HG03095 (cell line): ENCODE measurements at regions not wholly inside any gene's neighbourhood (a gene's known extent, or its start where the extent isn't known, plus 50 kb on each side); places are given as distances from the start of the nearest gene placed in this dataset.
"Not testable (repeated sequence)": the region's sequence is repeated elsewhere in the genome, so short reads cannot be mapped to it uniquely, and the experiment has no call there.

Experiments used
- ATAC-seq: cut with Tn5 transposase; IDR thresholded peaks from one replicate; pipeline ENCODE4 v1.9.1; 2021; ENCODE audit warnings: moderate library complexity; ENCODE audit not compliant: unreplicated experiment

DNA sequence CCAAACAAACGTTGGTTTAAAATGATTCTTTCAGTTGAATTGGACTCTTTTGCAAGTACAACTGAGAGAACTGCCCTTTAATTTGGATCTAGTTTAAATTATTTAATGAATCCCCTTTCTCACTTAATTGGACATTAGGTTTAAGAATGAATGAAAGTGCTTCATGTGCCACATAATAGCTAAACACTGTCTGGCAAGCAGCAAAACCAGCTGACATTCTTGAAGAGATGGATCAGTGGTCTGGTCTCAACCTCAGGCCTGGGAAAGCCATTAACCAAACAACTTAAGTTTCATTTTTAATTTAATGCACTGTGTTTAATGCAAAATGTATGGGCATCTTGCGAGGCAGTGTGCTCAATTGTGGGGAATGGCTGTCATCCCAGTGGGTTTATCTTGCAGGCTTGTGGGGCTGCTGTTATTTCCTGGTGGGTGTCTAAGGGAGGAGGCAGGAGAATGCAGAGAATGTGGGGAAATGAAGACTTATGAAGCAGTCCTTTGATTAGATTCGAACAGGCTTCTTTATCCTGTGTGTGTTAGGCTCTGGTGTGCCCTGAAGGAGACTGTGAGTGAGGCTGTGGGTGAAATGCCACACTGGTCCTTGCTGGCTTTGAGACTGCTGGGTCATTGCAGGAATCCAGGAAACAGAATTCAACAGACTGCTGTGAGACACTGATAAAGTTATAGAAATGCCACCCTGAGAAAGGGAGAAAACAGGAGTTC, 144.1 kb upstream of the PELI2 start:
- no peak for ATAC-seq

DNA sequence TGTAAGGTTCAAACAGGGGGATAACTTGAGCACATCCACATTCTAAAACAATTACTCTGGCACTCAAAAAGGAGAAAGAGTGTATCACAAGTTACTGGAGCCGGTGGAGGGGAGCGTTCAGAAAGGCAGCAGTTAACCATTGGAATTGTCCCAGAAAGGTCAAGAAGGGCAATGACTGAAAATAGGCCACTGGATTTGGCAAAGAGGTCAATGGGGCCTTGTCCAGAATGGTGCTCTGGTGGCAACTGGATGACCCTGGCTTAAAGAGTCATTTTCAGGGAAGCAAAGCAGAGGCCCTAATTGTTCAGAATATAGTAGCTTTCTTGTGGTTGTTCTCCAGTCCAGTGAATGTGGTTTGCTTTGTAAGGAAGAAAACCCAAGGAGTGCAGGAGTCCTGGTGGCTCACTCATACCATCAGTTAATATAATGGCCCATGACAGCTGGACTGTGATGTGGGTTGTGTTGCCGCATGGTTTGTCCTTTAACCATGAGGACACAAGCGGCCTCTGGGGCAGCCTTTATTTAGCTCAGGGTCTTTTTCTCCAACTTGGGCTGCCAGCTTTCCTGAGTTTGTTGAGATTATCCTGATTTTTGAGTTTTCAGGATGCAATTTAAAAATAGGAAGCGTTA, 142.8 kb upstream of the PELI2 start:
- no peak for ATAC-seq

DNA sequence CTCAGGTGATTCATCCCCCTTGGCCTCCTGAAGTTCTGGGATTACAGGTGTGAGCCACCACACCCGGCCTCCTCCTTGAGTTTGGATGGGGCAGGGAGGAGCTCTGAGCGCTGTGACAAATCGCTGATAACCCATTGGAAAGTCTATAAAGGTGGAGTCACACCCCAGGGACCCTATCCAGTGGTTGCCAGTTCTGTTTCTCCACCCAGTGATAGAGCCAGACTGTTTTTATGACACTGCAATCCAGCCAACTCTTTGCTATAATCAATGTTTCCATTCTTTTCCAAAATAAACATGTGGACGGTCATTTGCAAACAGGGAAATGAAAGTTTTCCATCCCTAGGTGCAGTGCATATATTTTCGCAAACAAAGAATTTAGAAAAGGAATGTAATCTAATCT, 142.0 kb upstream of the PELI2 start:
- ATAC-seq, result no peak

DNA sequence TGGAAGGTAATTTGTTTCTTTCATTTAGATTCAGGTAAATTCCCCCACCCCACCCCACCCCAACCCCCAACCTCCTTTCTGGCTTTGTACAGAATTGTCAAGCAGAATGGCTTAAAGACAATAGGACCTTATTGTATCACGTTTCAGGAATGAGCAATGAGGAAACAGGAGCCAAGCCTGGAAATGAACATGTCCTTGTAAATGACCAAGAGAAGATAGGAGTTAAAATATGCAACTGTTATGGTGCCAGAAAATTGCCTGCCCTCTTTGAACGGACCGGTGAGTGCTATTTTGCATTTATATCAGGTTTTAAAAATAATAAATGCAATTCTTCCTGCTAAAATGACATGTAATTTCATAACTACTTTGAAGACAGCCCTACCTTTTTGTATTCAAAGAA, 141.6 kb upstream of the PELI2 start:
- no peak for ATAC-seq

DNA sequence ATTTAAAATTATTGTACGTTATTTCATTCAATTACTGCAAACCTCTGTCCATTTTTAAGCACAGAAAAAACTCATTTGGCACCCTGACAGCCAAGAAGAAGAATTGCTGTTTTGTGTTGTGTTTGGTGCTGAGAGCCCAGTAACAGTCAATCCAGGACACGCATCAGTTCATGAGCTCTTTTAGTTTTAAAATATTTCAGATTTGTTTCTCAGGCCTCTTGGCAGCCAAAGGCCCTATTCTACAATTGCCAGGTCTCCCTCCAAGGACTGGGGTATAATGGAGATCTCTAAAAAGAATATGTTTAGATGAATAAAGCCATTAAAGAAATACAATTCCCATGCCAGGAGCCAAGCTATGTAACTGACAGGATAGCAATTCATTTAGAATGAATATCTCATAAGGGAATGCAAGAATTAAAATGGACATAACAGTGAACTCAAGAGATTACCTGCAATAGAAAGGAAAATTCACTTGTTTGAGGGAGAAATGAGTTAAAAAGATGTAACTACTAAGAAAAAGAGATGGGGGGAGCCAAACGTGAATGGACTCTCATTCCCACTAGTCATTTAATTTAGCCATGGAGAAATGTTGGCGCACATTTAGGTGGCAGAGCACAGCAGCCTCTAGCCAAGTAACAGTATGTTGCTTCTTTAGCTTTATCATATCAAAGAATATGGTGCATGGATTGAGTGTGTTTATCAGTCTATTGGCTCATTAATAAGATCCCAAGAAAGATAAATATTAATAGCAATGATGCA, 140.6 kb upstream of the PELI2 start:
- no peak for ATAC-seq

DNA sequence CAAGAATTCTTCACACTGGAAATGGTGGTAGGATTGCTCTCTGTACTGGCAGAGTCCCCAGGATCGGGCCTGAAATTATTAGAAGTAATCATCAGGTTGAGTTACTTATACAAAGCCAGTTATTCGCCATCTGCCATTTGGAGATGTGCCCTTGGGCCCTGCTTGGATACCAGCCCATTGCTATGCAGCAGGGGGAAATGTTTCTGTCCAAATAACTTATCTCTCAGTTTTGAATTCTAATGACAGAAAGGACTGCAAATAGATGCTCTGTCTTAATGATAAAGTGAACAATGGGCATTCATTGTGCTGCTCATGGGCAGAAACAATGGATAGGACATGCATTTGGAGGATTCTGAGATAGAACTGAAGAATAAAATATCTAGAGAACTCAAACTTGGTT, 139.1 kb upstream of the PELI2 start:
- no peak for ATAC-seq

DNA sequence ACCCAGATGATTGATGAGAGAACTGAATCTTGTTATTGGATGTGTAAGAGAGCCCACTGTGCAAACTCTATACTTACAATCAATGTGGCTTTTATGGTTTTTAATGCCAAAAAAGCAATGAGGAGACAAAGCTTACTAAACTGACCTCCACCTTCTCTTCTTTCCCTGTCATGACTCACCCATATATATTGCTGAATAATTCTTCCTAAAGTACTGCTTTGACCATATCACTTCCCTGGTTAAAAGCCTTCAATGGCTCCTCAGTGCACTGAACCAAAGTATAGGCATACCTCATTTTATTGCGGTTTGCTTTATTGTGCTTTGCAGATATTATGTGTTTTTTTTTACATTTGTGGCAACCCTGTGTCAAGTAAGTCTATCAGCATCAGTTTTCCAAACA, 138.4 kb upstream of the PELI2 start:
- no peak for ATAC-seq

DNA sequence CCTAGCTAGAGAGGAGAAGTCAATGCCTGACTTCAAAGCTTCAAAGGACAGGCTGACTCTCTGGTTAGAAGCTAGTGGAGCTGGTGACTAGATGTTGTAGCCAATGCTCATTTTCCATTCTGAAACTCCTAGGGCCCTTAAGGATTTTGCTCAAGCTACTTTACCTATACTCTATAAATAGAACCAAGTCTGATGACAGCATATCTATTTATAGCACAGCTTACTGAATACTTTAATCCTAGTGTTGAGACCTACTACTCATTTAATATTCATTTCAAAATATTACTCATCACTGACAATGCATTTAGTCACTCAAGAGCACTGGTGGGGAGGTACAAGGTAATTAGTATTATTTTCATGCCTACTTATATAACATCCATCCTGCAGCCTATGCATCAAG, 137.2 kb upstream of the PELI2 start:
- no peak for ATAC-seq

DNA sequence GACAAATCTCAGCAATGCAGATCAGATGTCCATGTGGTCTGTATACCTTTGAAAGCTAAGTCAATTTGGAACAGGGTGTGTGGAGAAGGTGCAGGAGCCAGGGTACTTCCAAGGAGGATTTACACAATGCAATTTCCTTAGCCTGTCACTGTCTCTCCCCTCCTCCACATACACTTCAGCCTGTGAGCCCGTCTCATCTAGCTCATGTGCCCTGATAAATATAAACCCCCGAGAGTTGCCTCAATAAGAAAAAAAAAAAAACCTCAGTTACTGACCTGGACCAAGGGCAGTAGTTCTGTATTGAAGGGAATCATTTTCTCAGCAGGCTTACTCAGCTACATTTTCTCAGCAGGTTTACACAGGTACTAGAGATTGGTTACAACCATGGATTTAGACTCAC, 132.1 kb upstream of the PELI2 start:
- ATAC-seq, result no peak

DNA sequence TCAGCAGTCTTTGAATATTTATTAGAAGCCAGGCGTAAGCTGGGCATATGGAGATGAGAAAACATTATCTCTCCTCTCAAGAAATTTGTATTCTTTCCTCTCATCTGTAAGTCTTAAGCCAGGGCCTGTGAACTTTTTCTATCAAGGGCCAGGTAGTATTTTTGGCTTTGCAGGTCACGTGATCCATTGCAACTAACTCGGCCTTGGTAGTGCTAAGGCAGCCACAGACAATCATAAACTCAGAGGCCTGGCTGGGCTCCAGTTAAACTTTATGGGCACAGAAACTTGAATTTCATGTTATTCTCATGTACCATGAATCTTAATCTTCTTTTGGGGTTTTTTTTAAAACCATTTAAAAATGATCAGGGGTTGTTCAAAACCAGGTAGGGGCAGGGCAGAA, 117.4 kb upstream of the PELI2 start:
- ATAC-seq, result no peak

DNA sequence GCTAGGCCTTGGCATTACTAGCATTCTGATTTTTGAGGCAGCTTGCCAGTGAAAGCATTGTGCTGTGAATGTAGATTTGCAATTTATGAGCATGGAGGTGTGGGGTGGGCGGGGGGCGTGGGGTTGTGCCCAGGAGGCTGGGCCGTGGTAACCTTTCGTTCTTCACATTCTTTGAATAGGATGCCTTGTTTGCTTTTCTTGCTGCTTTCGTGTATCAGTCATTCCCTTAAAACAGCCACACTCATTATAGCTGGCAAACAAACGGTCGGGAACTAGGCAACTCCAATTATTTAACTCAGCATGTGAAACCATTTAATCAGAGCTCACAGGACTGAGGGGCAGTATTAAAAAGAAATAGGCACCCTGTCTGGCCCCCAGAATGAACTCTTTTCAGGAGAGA, 115.9 kb upstream of the PELI2 start:
- ATAC-seq, result no peak

DNA sequence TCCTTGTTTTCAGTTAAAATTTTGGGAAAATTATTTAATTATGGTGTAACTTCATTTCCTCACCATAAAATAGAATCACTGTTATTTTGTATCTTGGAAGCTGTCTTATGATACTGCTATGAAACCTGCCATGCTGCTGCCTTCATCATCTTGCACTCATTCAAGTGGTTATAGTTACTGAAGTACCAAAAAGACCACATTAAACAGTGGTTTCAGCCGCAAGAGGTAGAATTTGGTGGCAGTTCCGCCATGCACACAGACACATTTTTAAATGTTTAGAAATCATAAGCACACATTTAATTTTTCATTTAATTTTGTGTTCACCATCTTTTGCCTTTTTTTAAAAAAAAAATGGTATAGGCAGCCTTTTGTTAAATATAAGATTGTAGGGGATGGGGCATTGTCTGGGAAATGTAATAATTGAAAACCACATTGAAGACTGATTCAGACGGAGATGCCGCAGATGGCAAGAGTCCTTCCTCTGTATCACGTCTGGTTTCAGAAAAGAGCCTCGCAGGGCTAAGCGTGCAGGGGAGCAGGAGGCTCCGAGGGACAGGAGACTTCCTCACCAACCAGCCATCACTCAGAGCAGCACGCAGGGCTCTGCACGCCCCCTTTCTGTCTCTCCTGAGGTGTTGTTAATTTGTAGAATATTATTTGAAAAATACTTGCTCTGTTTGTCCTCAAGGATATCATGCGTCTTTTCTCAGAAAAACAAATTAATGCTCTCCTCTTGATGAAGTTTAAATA, 115.2 kb upstream of the PELI2 start:
- ATAC-seq, result peak; percentile 48

DNA sequence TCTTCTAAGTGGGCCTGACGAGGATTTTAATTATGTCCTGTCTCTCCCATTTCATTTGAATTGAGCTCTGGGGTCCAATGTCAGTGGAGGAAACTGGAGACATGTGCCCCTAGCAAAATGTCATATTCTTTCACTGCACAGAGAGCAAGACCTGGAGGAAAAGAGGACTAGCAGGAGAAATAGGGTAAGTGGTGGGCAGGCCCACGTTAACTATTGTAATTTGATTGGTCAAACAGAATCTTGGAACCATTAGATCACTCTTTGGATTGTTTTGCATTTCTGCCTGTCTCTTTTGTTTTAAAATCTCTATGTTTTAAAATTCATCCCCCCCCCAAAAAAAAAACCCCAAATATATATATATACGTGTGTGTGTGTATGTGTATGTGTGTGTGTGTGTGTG, 113.9 kb upstream of the PELI2 start:
- ATAC-seq, result no peak

DNA sequence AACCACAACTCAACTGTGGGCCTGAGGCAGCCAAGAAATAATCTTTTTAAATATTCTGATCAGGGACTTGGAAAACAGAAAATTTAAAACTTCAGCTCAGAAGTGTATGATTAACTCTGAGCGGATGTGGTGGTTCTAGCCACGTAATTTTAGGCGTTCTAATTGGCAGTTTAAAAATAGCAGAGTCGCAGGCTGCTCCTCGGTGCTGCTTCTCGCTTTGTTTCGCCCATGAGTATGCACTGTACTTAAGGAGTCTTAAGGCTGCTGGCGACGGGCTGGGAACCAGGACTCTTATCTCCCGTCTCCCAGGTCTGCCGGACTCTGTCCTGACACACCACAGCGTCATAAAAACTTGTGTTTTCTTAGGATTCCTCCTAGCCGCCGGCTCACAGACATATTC, 113.4 kb upstream of the PELI2 start:
- peak; percentile 83 for ATAC-seq

DNA sequence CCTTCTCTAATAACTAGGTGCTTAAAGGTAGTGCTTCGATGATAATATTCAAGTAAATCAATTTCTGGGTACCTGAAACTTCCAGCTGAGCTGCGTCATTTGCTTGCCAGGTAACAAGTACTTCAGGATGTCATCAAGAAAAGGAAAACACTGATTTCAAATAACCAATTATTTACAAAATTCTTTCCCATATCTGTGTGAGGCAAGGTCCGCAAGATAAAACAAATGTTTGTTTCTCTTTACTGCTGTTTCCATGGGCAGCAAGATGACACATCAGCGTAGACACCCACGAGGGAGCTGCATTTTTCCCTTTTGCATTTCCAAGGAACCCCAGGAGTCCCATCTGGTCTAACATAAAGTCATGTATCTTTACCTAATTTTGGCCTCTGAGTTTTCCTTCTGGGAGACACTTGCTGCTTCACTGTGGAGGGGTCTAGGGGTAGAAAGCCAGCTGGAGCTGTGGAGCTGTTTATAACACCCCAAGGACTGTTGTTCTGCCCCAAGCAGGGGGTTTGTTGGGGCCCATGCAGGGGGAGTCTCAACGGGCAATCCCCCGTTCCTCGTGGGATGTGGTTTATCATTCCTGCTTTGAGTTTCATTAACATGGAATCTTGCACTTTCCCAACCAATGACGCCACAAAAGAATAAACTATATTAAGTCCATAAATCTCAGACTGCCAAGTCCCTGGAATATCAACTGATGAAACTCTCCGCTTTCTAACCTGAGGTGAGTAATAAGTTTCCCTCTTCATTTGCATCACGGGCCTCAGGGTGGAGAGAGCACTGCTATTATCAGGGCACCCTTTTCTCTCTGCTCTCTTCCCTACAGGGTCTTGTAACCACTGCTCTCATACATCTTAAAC, 112.8 kb upstream of the PELI2 start:
- ATAC-seq, result peak; percentile 52

DNA sequence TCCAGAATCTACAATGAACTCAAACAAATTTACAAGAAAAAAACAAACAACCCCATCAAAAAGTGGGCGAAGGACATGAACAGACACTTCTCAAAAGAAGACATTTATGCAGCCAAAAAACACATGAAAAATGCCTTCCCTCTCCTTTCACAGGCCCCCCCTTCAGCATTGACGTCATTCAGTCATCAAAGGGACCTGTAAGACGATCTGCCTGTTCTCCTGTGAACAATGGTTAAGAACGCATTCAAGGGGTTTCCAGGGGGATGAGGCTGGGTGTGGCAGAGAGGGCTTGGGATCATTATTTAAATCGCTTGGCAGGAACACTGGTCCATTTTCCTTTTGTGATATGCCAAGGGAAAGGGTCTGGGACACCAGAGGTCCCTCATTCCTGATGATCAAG, 110.7 kb upstream of the PELI2 start:
- not testable (repeated sequence) for ATAC-seq

DNA sequence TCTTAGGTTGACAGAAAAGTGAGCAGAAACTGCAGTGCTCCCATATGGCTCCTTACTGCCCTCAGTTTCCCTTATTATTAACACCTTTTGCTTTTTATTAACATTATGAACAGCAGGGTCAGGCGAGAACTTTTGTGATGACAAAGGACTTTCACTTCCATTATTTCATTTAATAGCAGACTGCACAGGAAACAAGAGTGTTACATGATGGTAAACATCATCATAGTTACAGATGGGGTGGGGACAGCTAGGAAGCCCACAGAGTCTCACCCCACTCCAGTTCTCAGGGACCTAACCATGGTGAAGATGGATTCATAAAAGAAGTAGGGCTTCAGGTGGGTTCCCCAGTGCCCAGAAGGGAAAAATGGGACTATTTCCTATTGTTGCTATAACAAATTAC, 110.1 kb upstream of the PELI2 start:
- no peak for ATAC-seq

DNA sequence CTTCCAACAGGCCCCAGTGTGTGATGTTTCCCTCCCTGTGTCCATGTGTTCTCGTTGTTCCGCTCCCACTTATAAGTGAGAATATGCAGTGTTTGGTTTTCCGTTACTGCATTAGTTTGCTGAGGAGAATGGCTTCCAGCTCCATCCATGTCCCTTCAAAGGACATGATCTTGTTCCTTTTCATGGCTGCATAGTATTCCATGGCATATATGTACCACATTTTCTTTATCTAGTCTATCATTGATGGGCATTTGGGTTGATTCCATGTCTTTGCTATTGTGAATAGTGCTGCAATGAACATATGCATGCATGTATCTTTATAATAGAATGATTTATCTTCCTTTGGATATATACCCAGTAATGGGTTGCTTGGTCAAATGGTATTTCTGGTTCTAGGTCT, 109.5 kb upstream of the PELI2 start:
- ATAC-seq, result not testable (repeated sequence)

DNA sequence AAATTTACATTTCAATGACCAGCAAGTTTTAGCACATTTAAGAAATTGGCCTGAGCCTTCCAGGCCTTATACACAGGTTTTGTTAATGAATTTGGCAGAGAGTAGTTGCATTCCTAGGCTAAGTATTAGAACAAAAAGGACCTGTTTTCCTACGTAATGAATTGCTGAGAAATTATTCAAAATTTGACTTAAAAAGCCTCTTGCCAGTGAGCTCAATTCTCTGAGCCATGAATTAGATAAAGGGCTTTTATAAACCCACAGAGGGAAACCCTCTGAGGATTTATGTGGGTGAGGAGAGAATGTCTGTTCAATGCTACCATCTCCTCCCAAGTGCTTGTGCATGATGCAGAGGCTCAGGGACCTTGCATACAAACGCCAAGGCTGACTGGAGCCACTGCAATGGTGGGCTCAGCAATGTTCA, 94.5 kb upstream of the PELI2 start:
- no peak for ATAC-seq

DNA sequence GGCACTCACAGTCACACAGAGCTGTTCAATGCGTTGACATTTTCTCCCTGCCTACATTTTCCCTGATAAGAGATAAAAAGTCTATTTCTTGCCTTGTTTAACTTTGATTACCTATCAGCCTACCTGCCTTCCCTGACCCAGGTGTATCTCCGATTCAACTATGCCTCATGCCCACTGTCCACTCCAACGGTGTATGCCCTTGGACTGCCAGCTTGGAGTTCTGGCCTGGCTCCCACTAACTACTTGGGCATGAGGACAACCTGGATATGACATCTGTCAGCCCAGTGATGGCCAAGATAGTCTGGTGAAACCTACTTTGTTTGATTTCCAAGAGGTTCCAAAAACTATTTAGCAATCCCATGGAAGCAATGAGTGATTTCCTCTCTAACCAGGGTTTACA, 93.0 kb upstream of the PELI2 start:
- ATAC-seq, result no peak

DNA sequence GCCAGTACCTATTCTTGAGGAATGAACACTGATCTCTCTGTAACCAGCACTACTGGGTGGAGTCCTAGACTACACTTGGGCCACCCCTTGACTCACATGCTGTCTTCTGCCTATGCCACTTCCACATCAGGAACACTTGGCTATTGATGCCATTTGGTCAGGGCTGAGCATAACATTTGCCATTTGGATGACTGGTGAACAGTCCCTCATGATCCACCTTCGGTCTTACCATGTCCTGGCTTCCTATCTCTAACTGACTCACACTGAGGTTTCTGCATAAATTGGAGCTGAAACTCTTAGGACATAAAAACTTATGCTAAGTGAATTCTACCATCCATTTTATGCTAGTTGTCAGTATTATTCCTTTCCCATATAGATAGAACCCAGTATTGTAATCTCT, 91.7 kb upstream of the PELI2 start:
- no peak for ATAC-seq
